ENCODE measurements at regions not wholly inside any gene's neighbourhood (a gene's known extent, or its start where the extent isn't known, plus 50 kb on each side); places are given as distances from the start of the nearest gene placed in this dataset.

- H3K27ac ChIP-seq = no peak overlapping the region
- TF ChIP-seq ZFX (IDR thresholded peaks at IDR 0.05) (no peak), CTCF (conservative IDR thresholded peaks at IDR 0.05) (no peak)
Observed at GRCh38 chrX:85501349-85501748, 121.9 kb upstream of the POF1B start.

DNA sequence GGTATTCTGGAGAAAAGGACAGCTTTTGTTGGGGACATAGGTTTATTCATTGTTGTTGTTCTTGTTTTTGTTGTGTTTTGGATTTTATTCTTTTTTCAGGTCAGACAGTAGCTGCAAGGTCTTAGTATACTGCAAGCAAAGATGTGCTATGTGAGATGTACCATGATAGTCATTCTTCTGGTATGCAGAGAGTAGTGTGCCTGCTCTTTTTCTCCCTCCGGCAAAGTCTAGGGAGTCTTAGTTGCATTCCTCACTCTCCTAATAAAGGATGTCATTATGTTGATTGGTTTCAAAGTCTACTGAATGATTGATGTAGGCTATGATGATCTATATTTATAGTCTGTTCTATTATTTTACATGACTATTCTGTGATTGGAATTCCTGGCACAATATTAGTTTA lies 119.9 kb upstream of the POF1B start:
- no peak for TF ChIP-seq ZFX (IDR thresholded peaks at IDR 0.05)
- TF ChIP-seq CTCF (conservative IDR thresholded peaks at IDR 0.05) = no peak
- no peak overlapping the region for H3K27ac ChIP-seq

DNA sequence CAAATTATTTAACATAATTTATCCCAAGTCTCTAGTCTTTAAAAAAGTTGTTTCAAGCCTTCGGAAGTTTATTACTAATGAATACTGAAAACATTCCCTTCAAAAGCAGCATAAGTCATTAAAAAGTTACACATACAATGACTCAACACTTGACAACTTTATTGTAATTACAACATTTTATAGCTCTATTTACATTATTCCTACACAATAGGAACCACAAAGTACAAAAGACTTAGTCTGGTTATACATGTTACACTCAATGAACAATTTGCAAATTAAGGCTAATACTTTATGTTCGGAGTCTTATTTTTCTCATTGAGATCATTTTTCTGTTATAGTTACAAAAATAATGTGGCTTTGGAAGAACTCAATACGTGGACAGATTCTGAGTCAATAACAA lies 114.4 kb upstream of the POF1B start:
- H3K27ac ChIP-seq = no peak overlapping the region
- no peak for TF ChIP-seq ZFX (IDR thresholded peaks at IDR 0.05)
- TF ChIP-seq CTCF (conservative IDR thresholded peaks at IDR 0.05) = no peak

DNA sequence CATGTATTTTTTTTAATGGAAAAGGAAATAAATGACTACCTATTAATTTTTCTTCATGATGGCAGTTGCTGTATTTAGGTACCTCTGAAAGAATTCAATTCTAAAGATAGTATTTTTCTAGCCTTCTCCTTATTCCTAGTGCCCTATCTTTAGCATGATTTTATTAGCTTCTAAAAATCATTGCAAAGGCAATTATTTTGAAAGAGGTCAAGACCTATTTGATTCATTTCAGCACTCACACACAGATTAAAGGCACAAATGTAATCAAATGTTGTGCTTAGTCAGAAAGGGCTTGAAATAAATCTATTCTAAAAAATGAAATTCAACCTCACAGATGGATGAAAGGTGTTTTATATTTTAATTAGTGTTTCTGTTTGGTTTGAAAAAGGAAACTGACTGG lies 74.8 kb upstream of the POF1B start:
- no peak overlapping the region for H3K27ac ChIP-seq
- TF ChIP-seq ZFX (IDR thresholded peaks at IDR 0.05) (no peak), CTCF (conservative IDR thresholded peaks at IDR 0.05) (no peak)

- no peak overlapping the region for H3K27ac ChIP-seq
- TF ChIP-seq CTCF (conservative IDR thresholded peaks at IDR 0.05) (no peak), ZFX (IDR thresholded peaks at IDR 0.05) (no peak)
Observed at GRCh38 chrX:85444613-85445012, 65.1 kb upstream of the POF1B start.

Measured in C4-2B (cell line).